Stomach (tissue), 8 donors: ENCODE measurements at regions not wholly inside any gene's neighbourhood (a gene's known extent, or its start where the extent isn't known, plus 50 kb on each side); places are given as distances from the start of the nearest gene placed in this dataset.

Source experiments
- DNase-seq, 2 donors: peaks; one replicate each; pipeline versions ENCODE4 v3.0.0 to v3.0.0-alpha.2; 2013 to 2019
- H3K27ac ChIP-seq, 5 donors: fragments of 200-600 bp in 4 of 5; sonication (generic) in 4 of 5; one replicate each; pipeline ENCODE4 v1.5.1; 2013 to 2019; ENCODE audit warnings: mild to moderate bottlenecking in 1 of 5, moderate library complexity in 1 of 5
- H3K27me3 ChIP-seq, 3 donors: fragments of 200-600 bp; sonication (generic); one replicate each; pipeline ENCODE4 v1.5.1; 2017 to 2019; ENCODE audit warnings: mixed run types in 1 of 3
- H3K36me3 ChIP-seq, 4 donors: fragments of 200-600 bp; sonication (generic); 1 replicate in 3 of 4; 2 replicates in 1 of 4; pipeline ENCODE4 v1.5.1; 2016 to 2019
- H3K4me1 ChIP-seq, 4 donors: fragments of 200-600 bp; sonication (generic); one replicate each; pipeline ENCODE4 v1.5.1; 2016 to 2019
- H3K4me3 ChIP-seq, 4 donors: fragments of 200-600 bp; sonication (generic) in 3 of 4; one replicate each; pipeline ENCODE4 v1.5.1; 2016 to 2019; ENCODE audit warnings: mild to moderate bottlenecking in 1 of 4
- H3K9me3 ChIP-seq, 4 donors: fragments of 200-600 bp; sonication (generic); one replicate each; pipeline ENCODE4 v1.5.1; 2016 to 2019
- EP300 ChIP-seq: sonication (generic); formaldehyde crosslinking; IDR thresholded peaks from one replicate; pipeline ENCODE4 v1.6.1; 2017; ENCODE audit warnings: antibody characterized with exemption
- POLR2A ChIP-seq, 4 donors: fragments of 450-650 bp; IDR thresholded peaks; one replicate each; pipeline ENCODE4 v1.6.1; 2016; ENCODE audit warnings: antibody characterized with exemption in 4 of 4, control low read depth in 2 of 4, mild to moderate bottlenecking in 1 of 4, moderate library complexity in 1 of 4
- POLR2AphosphoS5 ChIP-seq, 3 donors: sonication (generic); formaldehyde crosslinking; IDR thresholded peaks; one replicate each; pipeline ENCODE4 v1.6.1; 2016; ENCODE audit warnings: antibody characterized with exemption in 3 of 3
- WGBS, 5 donors: extraction: QIAGEN DNeasy Blood & Tissue Kit in 3 of 5; methylation state at CpG; one replicate each; pipeline versions ENCODE4 v1.1.5 to v1.1.7; 2013 to 2018; 5-methylcytosine and 5-hydroxymethylcytosine counted together
- intact Hi-C: fragments of 100-400 bp; cut with DNase I; formaldehyde crosslinking; loops from one replicate; pipeline ENCODE4 v1.15.1; 2023; ENCODE audit warnings: low total_unique reads
- TF ChIP-seq, protein P1 (sequence below), 7 experiments: fragments of 450-650 bp in 4 of 7; fragments of 200-600 bp in 3 of 7; sonication (generic) in 3 of 7; IDR thresholded peaks; one replicate each; pipeline ENCODE4 v1.5.1; 2016 to 2019; ENCODE audit warnings: antibody characterized with exemption in 7 of 7, control low read depth in 2 of 7, mild to moderate bottlenecking in 1 of 7
- donor health status: healthy with polysubstance abuse.
- donor health status: Bipolar disorder and iron deficiency.
- donor health status: healthy.

DNA sequence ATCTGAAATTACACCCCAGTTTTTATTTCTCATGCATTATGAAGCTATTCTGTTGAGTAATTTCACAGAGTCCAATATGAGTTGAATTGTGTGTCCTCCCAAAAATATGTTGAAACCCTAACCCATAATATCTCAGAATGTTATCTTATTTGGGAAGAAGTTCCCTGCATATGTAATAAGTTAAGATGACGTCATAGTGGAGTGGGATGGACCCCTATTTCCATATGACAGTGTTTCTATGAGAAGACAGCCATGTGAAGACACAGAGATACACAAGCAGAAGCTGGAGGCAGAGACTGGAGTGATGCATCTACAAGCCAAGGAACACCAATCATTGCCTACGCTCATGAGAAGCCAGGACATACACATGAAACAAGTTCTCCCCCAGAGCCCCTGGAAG, 81.3 kb downstream of the RFPL4B start:
- H3K4me1 ChIP-seq = peaks cover 0 to 14% (median 5%) of the 10 kb centered on the region in 4 donors
- intact Hi-C loops = no loop called here
- H3K9me3 ChIP-seq = no peaks in the 10 kb centered on the region
- no peak for DNase-seq
- no peak overlapping the region for H3K27ac ChIP-seq
- H3K36me3 ChIP-seq = no peaks in the 10 kb centered on the region
- no peak overlapping the region for H3K4me3 ChIP-seq
- no peaks in the 10 kb centered on the region for H3K27me3 ChIP-seq
- 80 to 88% (median 82%) methylated on average over 2 of the region's 2 CpGs for WGBS, 5 donors
- TF ChIP-seq EP300 (no peak), POLR2A (IDR thresholded peaks at IDR 0.05) (no peak), POLR2AphosphoS5 (IDR thresholded peaks at IDR 0.05) (no peak)
- TF ChIP-seq, protein P1, sequence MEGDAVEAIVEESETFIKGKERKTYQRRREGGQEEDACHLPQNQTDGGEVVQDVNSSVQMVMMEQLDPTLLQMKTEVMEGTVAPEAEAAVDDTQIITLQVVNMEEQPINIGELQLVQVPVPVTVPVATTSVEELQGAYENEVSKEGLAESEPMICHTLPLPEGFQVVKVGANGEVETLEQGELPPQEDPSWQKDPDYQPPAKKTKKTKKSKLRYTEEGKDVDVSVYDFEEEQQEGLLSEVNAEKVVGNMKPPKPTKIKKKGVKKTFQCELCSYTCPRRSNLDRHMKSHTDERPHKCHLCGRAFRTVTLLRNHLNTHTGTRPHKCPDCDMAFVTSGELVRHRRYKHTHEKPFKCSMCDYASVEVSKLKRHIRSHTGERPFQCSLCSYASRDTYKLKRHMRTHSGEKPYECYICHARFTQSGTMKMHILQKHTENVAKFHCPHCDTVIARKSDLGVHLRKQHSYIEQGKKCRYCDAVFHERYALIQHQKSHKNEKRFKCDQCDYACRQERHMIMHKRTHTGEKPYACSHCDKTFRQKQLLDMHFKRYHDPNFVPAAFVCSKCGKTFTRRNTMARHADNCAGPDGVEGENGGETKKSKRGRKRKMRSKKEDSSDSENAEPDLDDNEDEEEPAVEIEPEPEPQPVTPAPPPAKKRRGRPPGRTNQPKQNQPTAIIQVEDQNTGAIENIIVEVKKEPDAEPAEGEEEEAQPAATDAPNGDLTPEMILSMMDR (IDR thresholded peaks at IDR 0.05) = no peak

DNA sequence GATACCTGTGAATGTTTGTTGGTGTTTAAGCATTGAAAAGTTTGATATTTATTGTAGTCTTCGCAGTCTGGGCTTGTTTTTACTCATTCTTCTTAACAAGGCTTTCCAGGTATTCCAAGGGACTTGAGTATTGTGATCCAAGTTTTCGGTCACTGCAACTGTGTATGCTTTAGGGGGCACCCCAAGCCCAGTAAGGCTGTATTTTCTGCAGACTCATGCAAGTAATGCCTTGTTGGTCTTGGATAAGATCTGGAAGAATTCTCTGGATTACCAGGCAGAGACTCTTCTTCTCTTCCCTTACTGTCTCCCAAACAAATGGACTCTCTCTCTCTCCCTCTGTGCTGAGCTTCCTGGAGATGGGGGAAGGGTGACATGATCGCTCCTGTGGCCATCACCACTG, 82.1 kb downstream of the RFPL4B start:
- intact Hi-C loops = no loop called here
- 80 to 98% (median 87%) methylated on average over 3 of the region's 3 CpGs for WGBS, 5 donors
- TF ChIP-seq EP300 = no peak
- no peak for TF ChIP-seq POLR2A (IDR thresholded peaks at IDR 0.05)
- TF ChIP-seq, protein P1 (IDR thresholded peaks at IDR 0.05) = no peak
- TF ChIP-seq POLR2AphosphoS5 (IDR thresholded peaks at IDR 0.05) = no peak

DNA sequence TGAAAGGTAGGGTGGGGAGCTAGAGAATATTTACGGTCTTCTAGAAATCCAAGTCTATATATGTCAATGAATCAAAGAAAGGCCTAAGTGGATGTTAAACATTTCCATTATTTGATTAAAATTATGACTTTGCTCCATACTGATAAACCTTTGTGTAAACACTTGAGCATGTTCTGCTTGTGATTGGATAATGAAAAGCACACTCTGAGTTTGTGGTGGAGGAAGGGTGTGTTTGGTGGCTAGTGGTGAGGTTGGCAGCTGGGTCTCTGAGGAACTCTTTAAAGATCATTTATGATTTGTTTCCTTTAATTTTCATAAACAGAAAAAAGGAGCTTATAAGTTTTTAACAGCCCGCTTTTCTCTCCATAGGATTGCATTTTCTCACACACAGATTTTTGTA, 84.7 kb downstream of the RFPL4B start:
- H3K36me3 ChIP-seq = no peaks in the 10 kb centered on the region
- peaks cover 0 to 23% (median 9%) of the 10 kb centered on the region in 4 donors for H3K4me1 ChIP-seq
- no peak overlapping the region for H3K4me3 ChIP-seq
- 31 to 70% (median 46%) methylated on average over 2 of the region's 2 CpGs for WGBS, 5 donors
- TF ChIP-seq EP300 (no peak), POLR2AphosphoS5 (IDR thresholded peaks at IDR 0.05) (no peak), POLR2A (IDR thresholded peaks at IDR 0.05) (no peak)
- TF ChIP-seq, protein P1 (IDR thresholded peaks at IDR 0.05) = no peak
- no peaks in the 10 kb centered on the region for H3K27me3 ChIP-seq
- peak overlapping the region in 3 of 5 donors; percentile 11 to 57 (median 52) for H3K27ac ChIP-seq
- DNase-seq = peak in 1 of 2 donors; percentile 40
- no peaks in the 10 kb centered on the region for H3K9me3 ChIP-seq
- intact Hi-C loops = no loop called here

More for the DNA sequence above, 82.1 kb downstream of the RFPL4B start:
- no peak overlapping the region for H3K4me3 ChIP-seq
- H3K27ac ChIP-seq = no peak overlapping the region
- no peaks in the 10 kb centered on the region for H3K27me3 ChIP-seq
- H3K9me3 ChIP-seq = no peaks in the 10 kb centered on the region
- no peak for DNase-seq
- H3K36me3 ChIP-seq = no peaks in the 10 kb centered on the region
- H3K4me1 ChIP-seq = peaks cover 0 to 14% (median 5%) of the 10 kb centered on the region in 4 donors

DNA sequence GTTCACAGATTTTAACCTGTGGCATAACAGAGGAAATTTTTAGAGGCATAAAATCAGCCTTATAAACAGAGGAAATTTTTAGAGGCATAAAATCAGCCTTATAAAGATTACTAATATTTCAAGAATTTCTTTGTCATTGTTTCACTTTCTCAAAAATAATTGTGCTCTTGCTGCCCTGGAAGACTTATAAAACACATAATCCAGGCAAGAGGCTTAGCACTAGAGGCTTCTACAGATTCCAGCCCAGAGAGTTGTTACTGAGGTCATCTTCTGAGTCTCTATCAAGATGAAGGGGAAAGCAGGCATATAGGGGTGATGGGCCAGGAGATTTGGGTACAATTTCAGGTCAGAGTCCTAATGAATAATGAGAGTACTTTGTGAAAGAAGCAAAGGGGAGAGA, 85.7 kb downstream of the RFPL4B start:
- no peaks in the 10 kb centered on the region for H3K36me3 ChIP-seq
- intact Hi-C loops = no loop called here
- DNase-seq = no peak
- peak overlapping the region in 3 of 5 donors; percentile 4 to 52 (median 52) for H3K27ac ChIP-seq
- TF ChIP-seq EP300 (no peak), POLR2A (IDR thresholded peaks at IDR 0.05) (no peak), POLR2AphosphoS5 (IDR thresholded peaks at IDR 0.05) (no peak)
- TF ChIP-seq, protein P1 (IDR thresholded peaks at IDR 0.05) = no peak
- H3K9me3 ChIP-seq = no peaks in the 10 kb centered on the region
- H3K4me3 ChIP-seq = no peak overlapping the region
- no peaks in the 10 kb centered on the region for H3K27me3 ChIP-seq
- peaks cover 0 to 23% (median 9%) of the 10 kb centered on the region in 4 donors for H3K4me1 ChIP-seq
